ENCODE measurements at regions not wholly inside any gene's neighbourhood (a gene's known extent, or its start where the extent isn't known, plus 50 kb on each side); places are given as distances from the start of the nearest gene placed in this dataset.

DNA sequence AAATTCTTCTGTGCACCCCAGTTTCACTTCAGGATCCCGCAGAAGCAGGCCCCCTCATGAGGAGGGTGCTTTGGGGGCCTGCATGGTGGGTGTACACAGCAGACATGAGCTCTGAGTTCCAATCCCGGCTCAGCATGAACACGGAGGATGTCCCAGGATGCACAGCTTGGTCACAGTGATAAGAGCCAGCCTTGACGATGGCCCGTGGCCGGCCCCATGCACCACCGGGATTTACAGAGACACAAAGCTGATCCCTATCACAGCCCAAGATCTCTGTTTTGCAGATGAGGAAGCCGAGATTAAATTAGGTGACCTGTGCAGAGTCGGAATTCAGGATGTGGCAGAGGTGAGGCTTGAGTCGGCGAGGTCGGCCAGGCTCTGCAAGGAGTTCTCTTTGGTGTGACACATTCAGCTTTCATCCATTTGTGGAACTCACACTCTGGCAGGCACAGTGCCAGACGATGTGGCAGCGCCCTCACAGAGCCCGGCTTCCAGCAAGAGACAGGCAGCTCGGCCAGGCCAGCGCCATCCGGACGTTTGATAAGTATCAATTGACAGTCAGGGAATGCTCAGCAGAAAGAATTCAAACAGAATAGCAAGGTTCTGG lies 456.3 kb upstream of the MYT1L start (continued):
- TF ChIP-seq, protein P1, sequence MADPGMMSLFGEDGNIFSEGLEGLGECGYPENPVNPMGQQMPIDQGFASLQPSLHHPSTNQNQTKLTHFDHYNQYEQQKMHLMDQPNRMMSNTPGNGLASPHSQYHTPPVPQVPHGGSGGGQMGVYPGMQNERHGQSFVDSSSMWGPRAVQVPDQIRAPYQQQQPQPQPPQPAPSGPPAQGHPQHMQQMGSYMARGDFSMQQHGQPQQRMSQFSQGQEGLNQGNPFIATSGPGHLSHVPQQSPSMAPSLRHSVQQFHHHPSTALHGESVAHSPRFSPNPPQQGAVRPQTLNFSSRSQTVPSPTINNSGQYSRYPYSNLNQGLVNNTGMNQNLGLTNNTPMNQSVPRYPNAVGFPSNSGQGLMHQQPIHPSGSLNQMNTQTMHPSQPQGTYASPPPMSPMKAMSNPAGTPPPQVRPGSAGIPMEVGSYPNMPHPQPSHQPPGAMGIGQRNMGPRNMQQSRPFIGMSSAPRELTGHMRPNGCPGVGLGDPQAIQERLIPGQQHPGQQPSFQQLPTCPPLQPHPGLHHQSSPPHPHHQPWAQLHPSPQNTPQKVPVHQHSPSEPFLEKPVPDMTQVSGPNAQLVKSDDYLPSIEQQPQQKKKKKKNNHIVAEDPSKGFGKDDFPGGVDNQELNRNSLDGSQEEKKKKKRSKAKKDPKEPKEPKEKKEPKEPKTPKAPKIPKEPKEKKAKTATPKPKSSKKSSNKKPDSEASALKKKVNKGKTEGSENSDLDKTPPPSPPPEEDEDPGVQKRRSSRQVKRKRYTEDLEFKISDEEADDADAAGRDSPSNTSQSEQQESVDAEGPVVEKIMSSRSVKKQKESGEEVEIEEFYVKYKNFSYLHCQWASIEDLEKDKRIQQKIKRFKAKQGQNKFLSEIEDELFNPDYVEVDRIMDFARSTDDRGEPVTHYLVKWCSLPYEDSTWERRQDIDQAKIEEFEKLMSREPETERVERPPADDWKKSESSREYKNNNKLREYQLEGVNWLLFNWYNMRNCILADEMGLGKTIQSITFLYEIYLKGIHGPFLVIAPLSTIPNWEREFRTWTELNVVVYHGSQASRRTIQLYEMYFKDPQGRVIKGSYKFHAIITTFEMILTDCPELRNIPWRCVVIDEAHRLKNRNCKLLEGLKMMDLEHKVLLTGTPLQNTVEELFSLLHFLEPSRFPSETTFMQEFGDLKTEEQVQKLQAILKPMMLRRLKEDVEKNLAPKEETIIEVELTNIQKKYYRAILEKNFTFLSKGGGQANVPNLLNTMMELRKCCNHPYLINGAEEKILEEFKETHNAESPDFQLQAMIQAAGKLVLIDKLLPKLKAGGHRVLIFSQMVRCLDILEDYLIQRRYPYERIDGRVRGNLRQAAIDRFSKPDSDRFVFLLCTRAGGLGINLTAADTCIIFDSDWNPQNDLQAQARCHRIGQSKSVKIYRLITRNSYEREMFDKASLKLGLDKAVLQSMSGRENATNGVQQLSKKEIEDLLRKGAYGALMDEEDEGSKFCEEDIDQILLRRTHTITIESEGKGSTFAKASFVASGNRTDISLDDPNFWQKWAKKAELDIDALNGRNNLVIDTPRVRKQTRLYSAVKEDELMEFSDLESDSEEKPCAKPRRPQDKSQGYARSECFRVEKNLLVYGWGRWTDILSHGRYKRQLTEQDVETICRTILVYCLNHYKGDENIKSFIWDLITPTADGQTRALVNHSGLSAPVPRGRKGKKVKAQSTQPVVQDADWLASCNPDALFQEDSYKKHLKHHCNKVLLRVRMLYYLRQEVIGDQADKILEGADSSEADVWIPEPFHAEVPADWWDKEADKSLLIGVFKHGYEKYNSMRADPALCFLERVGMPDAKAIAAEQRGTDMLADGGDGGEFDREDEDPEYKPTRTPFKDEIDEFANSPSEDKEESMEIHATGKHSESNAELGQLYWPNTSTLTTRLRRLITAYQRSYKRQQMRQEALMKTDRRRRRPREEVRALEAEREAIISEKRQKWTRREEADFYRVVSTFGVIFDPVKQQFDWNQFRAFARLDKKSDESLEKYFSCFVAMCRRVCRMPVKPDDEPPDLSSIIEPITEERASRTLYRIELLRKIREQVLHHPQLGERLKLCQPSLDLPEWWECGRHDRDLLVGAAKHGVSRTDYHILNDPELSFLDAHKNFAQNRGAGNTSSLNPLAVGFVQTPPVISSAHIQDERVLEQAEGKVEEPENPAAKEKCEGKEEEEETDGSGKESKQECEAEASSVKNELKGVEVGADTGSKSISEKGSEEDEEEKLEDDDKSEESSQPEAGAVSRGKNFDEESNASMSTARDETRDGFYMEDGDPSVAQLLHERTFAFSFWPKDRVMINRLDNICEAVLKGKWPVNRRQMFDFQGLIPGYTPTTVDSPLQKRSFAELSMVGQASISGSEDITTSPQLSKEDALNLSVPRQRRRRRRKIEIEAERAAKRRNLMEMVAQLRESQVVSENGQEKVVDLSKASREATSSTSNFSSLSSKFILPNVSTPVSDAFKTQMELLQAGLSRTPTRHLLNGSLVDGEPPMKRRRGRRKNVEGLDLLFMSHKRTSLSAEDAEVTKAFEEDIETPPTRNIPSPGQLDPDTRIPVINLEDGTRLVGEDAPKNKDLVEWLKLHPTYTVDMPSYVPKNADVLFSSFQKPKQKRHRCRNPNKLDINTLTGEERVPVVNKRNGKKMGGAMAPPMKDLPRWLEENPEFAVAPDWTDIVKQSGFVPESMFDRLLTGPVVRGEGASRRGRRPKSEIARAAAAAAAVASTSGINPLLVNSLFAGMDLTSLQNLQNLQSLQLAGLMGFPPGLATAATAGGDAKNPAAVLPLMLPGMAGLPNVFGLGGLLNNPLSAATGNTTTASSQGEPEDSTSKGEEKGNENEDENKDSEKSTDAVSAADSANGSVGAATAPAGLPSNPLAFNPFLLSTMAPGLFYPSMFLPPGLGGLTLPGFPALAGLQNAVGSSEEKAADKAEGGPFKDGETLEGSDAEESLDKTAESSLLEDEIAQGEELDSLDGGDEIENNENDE (IDR thresholded peaks at IDR 0.05; ENCODE audit: insufficient replicate concordance, low read length) = no peak
- TF ChIP-seq TAF7 (optimal IDR thresholded peaks at IDR 0.05; ENCODE audit: borderline replicate concordance, low read depth, low read length) = no peak
- no peak for TF ChIP-seq SUZ12 (IDR thresholded peaks at IDR 0.05; ENCODE audit: low read length)
- TF ChIP-seq CTBP2 (IDR thresholded peaks at IDR 0.05; ENCODE audit: borderline replicate concordance, insufficient read depth, insufficient read length, low read length) = peak; percentile 30

Data from H1 (cell line).